ENCODE measurements at regions not wholly inside any gene's neighbourhood (a gene's known extent, or its start where the extent isn't known, plus 50 kb on each side); places are given as distances from the start of the nearest gene placed in this dataset.

GRCh38 chr1:79681382-79681781, 674.9 kb upstream of the ADGRL4 start:
- TF ChIP-seq CTCF (conservative IDR thresholded peaks at IDR 0.05; ENCODE audit: low read length) (no peak), EZH2phosphoT487 (IDR thresholded peaks at IDR 0.05; ENCODE audit: borderline replicate concordance, low read depth, low read length) (no peak)
